ENCODE measurements at regions not wholly inside any gene's neighbourhood (a gene's known extent, or its start where the extent isn't known, plus 50 kb on each side); places are given as distances from the start of the nearest gene placed in this dataset.

DNA sequence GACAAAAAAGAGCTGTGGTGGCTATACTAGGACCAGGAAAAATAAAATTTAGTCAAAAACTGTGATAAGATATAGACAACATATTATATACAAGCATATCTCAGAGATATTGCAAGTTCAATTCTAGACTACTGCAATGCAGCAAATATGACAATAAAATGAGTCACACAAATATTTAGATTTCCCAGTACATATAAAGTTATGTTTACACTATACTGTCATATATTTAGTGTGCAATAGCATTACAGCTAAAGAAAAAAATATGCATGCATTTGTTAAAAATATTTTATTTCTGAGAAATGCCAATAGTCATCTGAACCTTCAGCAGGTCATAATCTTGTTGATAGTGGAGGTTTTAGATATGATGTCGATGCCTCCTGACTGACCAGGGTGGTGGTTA lies 72.1 kb downstream of the AKR1C4 start:
- WGBS, 2 donors: 88 to 89% methylated on average over 1 of the region's 1 CpG
- TF ChIP-seq, protein P1, sequence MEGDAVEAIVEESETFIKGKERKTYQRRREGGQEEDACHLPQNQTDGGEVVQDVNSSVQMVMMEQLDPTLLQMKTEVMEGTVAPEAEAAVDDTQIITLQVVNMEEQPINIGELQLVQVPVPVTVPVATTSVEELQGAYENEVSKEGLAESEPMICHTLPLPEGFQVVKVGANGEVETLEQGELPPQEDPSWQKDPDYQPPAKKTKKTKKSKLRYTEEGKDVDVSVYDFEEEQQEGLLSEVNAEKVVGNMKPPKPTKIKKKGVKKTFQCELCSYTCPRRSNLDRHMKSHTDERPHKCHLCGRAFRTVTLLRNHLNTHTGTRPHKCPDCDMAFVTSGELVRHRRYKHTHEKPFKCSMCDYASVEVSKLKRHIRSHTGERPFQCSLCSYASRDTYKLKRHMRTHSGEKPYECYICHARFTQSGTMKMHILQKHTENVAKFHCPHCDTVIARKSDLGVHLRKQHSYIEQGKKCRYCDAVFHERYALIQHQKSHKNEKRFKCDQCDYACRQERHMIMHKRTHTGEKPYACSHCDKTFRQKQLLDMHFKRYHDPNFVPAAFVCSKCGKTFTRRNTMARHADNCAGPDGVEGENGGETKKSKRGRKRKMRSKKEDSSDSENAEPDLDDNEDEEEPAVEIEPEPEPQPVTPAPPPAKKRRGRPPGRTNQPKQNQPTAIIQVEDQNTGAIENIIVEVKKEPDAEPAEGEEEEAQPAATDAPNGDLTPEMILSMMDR (IDR thresholded peaks at IDR 0.05): no peak
- TF ChIP-seq POLR2A (IDR thresholded peaks at IDR 0.05): no peak
- Histone ChIP-seq H3K4me3 (replicated peaks in 1 of 3) (no peak overlapping the region), H3K4me1 (no peaks in the 10 kb centered on the region), H3K27ac (no peak overlapping the region), H3K36me3 (no peaks in the 10 kb centered on the region), H3K27me3 (no peaks in the 10 kb centered on the region), H3K9me3 (no peaks in the 10 kb centered on the region)
- intact Hi-C loops (cut with DNase I): no loop called here
- DNase-seq: no peak

DNA sequence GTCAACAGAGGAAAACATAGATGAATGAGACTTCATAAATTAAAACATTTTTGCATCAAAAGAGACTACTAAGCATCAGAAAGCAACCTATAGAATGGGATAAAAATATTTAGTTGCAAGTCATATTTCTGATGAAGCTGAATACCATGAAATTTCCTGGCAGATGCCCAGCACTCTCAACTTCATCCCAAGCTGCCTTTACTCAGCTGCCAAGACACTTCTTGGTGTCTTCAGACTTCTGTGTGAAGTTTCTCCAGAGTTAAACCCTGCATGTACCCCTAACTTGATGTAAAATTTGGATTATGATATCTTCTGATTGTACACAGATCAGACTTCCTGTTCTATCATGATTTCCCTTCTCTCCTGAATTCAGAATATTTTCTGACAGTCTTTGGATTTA lies 73.2 kb downstream of the AKR1C4 start:
- H3K9me3 ChIP-seq: no peaks in the 10 kb centered on the region

DNA sequence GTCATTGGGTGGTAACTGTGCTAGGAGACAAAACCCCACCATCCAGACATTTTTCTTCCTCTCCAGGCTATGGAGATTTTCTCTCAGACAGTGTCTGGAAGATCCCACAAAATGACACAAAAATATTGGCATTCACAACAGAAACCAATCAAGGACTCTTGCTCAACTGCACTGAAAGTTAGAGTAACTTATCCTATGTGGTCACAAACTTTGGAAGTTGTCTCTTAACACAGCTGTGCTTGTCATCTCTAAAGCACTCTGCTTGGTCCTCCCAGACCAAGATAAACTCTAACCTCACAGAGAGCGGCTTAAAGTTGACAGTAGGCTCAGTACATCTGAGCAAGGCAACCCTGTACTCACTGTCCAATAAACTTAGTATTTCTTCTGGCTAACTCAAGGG lies 74.9 kb downstream of the AKR1C4 start:
- DNase-seq: no peak

More for the DNA sequence above, 73.2 kb downstream of the AKR1C4 start:
- intact Hi-C loops (cut with DNase I): no loop called here
- Histone ChIP-seq H3K36me3 (no peaks in the 10 kb centered on the region), H3K4me3 (replicated peaks in 1 of 3) (no peak overlapping the region), H3K27me3 (no peaks in the 10 kb centered on the region), H3K4me1 (no peaks in the 10 kb centered on the region), H3K27ac (no peak overlapping the region)
- TF ChIP-seq, protein P1 (IDR thresholded peaks at IDR 0.05): no peak
- TF ChIP-seq POLR2A (IDR thresholded peaks at IDR 0.05): no peak
- no peak for DNase-seq

DNA sequence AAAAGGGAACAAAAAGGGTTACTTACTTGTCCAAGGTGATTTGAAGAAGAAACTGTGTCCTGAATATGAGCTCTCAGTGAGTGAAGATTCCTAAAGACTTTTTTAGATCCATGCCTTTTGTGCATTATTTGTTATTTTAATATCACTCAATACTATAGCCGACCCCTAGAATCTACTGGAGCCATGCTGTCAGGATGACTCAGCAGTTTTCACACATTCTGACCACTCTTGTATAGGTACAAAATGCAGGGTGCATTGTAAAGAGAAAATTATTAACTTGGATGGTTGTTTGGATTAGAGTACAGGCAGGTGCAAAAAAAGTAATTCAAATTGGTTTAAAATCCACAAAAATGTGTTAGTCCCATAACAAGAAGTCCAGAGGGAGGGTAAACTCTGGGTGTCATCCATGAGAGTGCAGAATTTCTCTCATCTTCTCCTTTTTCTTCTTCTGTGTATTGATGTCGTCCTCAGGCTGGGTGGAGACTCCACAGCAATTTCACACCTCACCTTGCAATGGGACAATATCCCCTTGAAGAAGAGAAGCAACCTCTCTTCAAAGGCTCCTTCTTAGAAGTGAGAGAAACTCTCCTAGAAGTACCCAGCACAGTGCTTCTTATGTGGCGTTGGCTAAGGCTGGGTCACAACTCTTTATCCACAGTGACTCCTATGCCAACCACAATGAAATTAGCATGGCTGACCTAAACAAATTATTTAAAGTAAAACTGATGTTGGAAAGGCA lies 75.6 kb downstream of the AKR1C4 start:
- intact Hi-C loops (cut with DNase I): no loop called here
- no peaks in the 10 kb centered on the region for H3K36me3 ChIP-seq
- no peak for DNase-seq
- TF ChIP-seq, protein P1 (IDR thresholded peaks at IDR 0.05): no peak
- no peak for TF ChIP-seq POLR2A (IDR thresholded peaks at IDR 0.05)
- H3K9me3 ChIP-seq: no peaks in the 10 kb centered on the region
- WGBS, 2 donors: 76 to 88% methylated on average over 3 of the region's 3 CpGs
- H3K27ac ChIP-seq: no peak overlapping the region
- no peaks in the 10 kb centered on the region for H3K27me3 ChIP-seq
- no peaks in the 10 kb centered on the region for H3K4me1 ChIP-seq
- H3K4me3 ChIP-seq (replicated peaks in 1 of 3): no peak overlapping the region

More for the DNA sequence above, 74.9 kb downstream of the AKR1C4 start:
- H3K36me3 ChIP-seq: no peaks in the 10 kb centered on the region
- H3K27ac ChIP-seq: no peak overlapping the region
- no peaks in the 10 kb centered on the region for H3K9me3 ChIP-seq
- H3K4me1 ChIP-seq: no peaks in the 10 kb centered on the region
- intact Hi-C loops (cut with DNase I): no loop called here
- no peak for TF ChIP-seq POLR2A (IDR thresholded peaks at IDR 0.05)
- TF ChIP-seq, protein P1 (IDR thresholded peaks at IDR 0.05): no peak
- H3K27me3 ChIP-seq: no peaks in the 10 kb centered on the region
- WGBS, 2 donors: 57 to 86% methylated on average over 1 of the region's 1 CpG
- no peak overlapping the region for H3K4me3 ChIP-seq (replicated peaks in 1 of 3)

DNA sequence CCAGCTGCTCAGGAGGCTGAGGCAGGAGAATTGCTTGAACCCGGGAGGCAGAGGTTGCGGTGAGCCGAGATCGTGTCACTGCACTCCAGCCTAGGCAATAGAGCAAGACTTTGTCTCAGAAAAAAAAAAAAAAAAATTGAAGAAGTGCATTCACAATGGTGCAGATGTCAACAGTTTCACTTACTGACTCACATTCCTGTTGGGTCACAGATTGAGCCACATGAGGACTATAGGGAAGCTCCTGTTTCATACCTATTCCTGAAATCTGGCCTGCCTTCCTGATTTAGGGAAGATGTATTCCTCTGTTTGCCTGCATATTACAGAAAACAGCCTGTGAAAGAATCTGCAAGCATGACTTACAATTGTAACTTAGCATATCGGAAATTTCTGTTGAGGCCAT lies 78.2 kb downstream of the AKR1C4 start:
- Histone ChIP-seq H3K27me3 (no peaks in the 10 kb centered on the region), H3K27ac (no peak overlapping the region), H3K4me1 (no peaks in the 10 kb centered on the region), H3K4me3 (replicated peaks in 1 of 3) (no peak overlapping the region), H3K9me3 (no peaks in the 10 kb centered on the region), H3K36me3 (no peaks in the 10 kb centered on the region)
- intact Hi-C loops (cut with DNase I): no loop called here
- TF ChIP-seq POLR2A (IDR thresholded peaks at IDR 0.05): no peak
- TF ChIP-seq, protein P1 (IDR thresholded peaks at IDR 0.05): no peak
- WGBS, 2 donors: 86 to 91% methylated on average over 5 of the region's 5 CpGs
- no peak for DNase-seq

Measured in thyroid gland (tissue), 4 donors.